OCI-LY7 (cell line): ENCODE measurements at regions not wholly inside any gene's neighbourhood (a gene's known extent, or its start where the extent isn't known, plus 50 kb on each side); places are given as distances from the start of the nearest gene placed in this dataset.

Source experiments
- BruUV-seq: library from RNA; stranded (reverse); fragments of 400-500 nt; replicated peaks from 2 replicates; lab custom pipeline; 2021; lab: Mats Ljungman, UMichigan
- CTCF ChIA-PET: fragments of 300-600 bp; sonication (Branson Sonifier 250); formaldehyde crosslinking; loops from one replicate; lab custom pipeline; 2022; ENCODE audit warnings: antibody characterized with exemption; ENCODE audit not compliant: unreplicated experiment; lab: Charles Lee
- POLR2A ChIA-PET: fragments of 300-600 bp; sonication (Branson Sonifier 250); formaldehyde crosslinking; loops from one replicate; lab custom pipeline; 2022; ENCODE audit warnings: antibody characterized with exemption; lab: Charles Lee
- DNase-seq: peaks from one replicate; pipeline ENCODE4 v3.0.0-alpha.2; 2015; ENCODE audit warnings: low spot score
- H2AFZ ChIP-seq: fragments of 200-600 bp; sonication (generic), shearing (Covaris generic); 2 replicates; pipeline ENCODE4 v1.6.1; 2014; ENCODE audit warnings: mild to moderate bottlenecking, antibody characterized with exemption, low read length, moderate library complexity
- H3K27ac ChIP-seq: fragments of 200-600 bp; sonication (generic); 2 replicates; pipeline ENCODE4 v1.5.1; 2014; ENCODE audit warnings: mixed run types, low read depth, mild to moderate bottlenecking, moderate library complexity, low read length, inconsistent platforms; ENCODE audit not compliant: poor library complexity, severe bottlenecking
- H3K36me3 ChIP-seq: fragments of 200-600 bp; sonication (generic); 2 replicates; pipeline ENCODE4 v1.6.1; 2014; ENCODE audit warnings: mild to moderate bottlenecking, antibody characterized with exemption, low read length, moderate library complexity, mixed read lengths; ENCODE audit not compliant: insufficient read depth
- H3K4me1 ChIP-seq: fragments of 200-600 bp; sonication (generic); 2 replicates; pipeline ENCODE4 v1.5.1; 2014; ENCODE audit warnings: mild to moderate bottlenecking, low read length; ENCODE audit not compliant: insufficient read depth, poor library complexity, severe bottlenecking
- H3K4me2 ChIP-seq: fragments of 200-600 bp; sonication (generic); 2 replicates; pipeline ENCODE4 v1.6.1; 2014; ENCODE audit warnings: mild to moderate bottlenecking, low read length
- H3K4me3 ChIP-seq: fragments of 200-600 bp; sonication (generic); 2 replicates; pipeline ENCODE4 v1.5.1; 2014; ENCODE audit warnings: mild to moderate bottlenecking, low read depth, low read length; ENCODE audit not compliant: poor library complexity, severe bottlenecking
- H3K79me2 ChIP-seq: fragments of 200-600 bp; sonication (generic); 2 replicates; pipeline ENCODE4 v1.6.1; 2016; ENCODE audit warnings: low read depth, mild to moderate bottlenecking, low read length, moderate library complexity, mixed read lengths; ENCODE audit not compliant: insufficient read depth
- H3K9me2 ChIP-seq: fragments of 200-600 bp; sonication (generic); 2 replicates; pipeline ENCODE4 v1.6.1; 2016; ENCODE audit warnings: mild to moderate bottlenecking, low read length, mixed read lengths; ENCODE audit not compliant: insufficient read depth
- H3K9me3 ChIP-seq: fragments of 200-600 bp; sonication (generic); 2 replicates; pipeline ENCODE4 v1.6.1; 2014; ENCODE audit warnings: mild to moderate bottlenecking, mixed run types, low read length, mixed read lengths
- H4K20me1 ChIP-seq: fragments of 200-600 bp; sonication (generic); 2 replicates; pipeline ENCODE4 v1.6.1; 2014; ENCODE audit warnings: mild to moderate bottlenecking, antibody characterized with exemption, low read length, moderate library complexity, mixed read lengths; ENCODE audit not compliant: insufficient read depth
- EZH2phosphoT487 ChIP-seq: fragments of 200-600 bp; sonication (generic); IDR thresholded peaks from 2 replicates; pipeline ENCODE4 v1.6.1; 2018; ENCODE audit warnings: low read depth, borderline replicate concordance, mild to moderate bottlenecking, mixed run types, antibody characterized with exemption, low read length, moderate library complexity, mixed read lengths
- intact Hi-C: fragments of 100-400 bp; cut with micrococcal nuclease; formaldehyde crosslinking; loops from one replicate; pipeline ENCODE4 v1.10.0; 2022; ENCODE audit not compliant: unreplicated experiment
- TF ChIP-seq, protein P1 (sequence below): fragments of 200-600 bp; sonication (generic); conservative IDR thresholded peaks from 2 replicates; pipeline ENCODE4 v1.5.1; 2014; ENCODE audit warnings: mild to moderate bottlenecking, antibody characterized with exemption, low read length, moderate library complexity, mixed read lengths

DNA sequence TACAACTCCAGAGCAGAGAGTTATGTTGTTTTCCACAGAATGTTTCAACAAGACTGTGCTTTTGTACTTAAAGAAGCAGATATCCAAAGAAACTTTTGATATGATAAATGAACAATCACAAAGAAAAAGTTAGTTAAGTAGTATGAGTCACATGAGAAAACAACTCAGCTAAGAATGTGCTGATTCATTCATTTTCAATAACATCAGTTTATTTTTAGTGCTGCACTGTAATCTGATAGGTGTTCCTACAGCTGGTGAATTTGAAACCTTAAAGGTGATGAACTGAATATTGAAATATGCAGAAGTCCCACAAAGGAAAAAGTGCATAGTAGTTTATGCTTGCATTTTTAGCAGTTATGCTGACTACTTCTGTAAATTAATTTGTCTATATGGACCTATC, 180.3 kb upstream of the TENM3 start:
- Histone ChIP-seq H3K79me2 (no peaks in the 10 kb centered on the region), H3K4me1 (no peaks in the 10 kb centered on the region), H3K4me2 (no peak overlapping the region), H2AFZ (no peak overlapping the region), H4K20me1 (no peaks in the 10 kb centered on the region), H3K9me3 (no peaks in the 10 kb centered on the region), H3K9me2 (no peaks in the 10 kb centered on the region), H3K27ac (no peak overlapping the region), H3K36me3 (no peaks in the 10 kb centered on the region), H3K4me3 (no peak overlapping the region)
- BruUV-seq: no TSS peak
- ChIA-PET CTCF (no interaction called here), POLR2A (interaction anchor here (1.1 kb wide), 1 partner anchor 21 kb away, joined by 3 read pairs; no protein-coding TSS in a partner anchor)
- intact Hi-C loops: no loop called here
- DNase-seq: no peak
- TF ChIP-seq, protein P1, sequence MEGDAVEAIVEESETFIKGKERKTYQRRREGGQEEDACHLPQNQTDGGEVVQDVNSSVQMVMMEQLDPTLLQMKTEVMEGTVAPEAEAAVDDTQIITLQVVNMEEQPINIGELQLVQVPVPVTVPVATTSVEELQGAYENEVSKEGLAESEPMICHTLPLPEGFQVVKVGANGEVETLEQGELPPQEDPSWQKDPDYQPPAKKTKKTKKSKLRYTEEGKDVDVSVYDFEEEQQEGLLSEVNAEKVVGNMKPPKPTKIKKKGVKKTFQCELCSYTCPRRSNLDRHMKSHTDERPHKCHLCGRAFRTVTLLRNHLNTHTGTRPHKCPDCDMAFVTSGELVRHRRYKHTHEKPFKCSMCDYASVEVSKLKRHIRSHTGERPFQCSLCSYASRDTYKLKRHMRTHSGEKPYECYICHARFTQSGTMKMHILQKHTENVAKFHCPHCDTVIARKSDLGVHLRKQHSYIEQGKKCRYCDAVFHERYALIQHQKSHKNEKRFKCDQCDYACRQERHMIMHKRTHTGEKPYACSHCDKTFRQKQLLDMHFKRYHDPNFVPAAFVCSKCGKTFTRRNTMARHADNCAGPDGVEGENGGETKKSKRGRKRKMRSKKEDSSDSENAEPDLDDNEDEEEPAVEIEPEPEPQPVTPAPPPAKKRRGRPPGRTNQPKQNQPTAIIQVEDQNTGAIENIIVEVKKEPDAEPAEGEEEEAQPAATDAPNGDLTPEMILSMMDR: no peak
- TF ChIP-seq EZH2phosphoT487: no peak

DNA sequence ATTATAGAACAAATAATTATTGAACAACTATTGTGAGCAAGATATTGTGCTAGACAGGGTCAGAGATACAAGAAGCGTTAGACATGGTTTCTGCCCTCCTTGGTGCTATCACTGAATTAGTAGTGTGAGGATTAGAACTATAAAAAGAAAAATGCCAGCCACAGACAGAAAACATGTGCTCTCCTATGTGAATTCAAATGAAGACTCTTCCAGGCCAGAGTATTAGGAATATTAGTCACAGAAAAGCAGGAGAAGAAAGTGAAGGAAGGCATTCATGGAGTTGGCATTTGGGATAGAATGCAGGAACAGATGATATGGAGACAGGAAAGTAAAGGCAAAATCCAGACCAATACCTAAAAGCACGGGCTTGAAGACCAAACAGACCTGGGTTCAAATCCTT, 179.6 kb upstream of the TENM3 start:
- Histone ChIP-seq H3K4me1 (no peaks in the 10 kb centered on the region), H3K4me3 (no peak overlapping the region), H3K79me2 (no peaks in the 10 kb centered on the region), H3K4me2 (no peak overlapping the region), H3K9me3 (no peaks in the 10 kb centered on the region), H3K27ac (no peak overlapping the region), H3K36me3 (no peaks in the 10 kb centered on the region), H3K9me2 (no peaks in the 10 kb centered on the region), H2AFZ (no peak overlapping the region), H4K20me1 (no peaks in the 10 kb centered on the region)
- ChIA-PET POLR2A (no interaction called here), CTCF (no interaction called here)
- intact Hi-C loops: no loop called here
- BruUV-seq: no TSS peak
- no peak for TF ChIP-seq EZH2phosphoT487
- TF ChIP-seq, protein P1: no peak
- DNase-seq: no peak

DNA sequence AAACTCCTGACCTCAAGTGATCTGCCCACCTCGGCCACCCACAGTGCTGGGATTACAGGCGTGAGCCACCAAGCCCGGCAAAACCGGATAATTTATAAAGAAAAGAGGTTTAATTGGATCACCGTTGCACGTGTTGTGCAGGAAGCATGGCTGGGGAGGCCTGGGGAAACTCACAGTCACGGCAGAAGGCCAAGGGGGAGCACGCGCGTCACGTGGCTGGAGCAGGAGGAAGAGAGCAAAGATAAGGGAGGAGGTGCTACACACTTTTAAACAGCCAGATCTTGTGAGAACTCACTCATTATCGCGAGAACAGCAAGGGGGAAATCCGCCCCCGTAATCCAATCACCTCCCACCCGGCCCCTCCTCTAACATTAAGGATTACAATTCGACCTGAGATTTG, 177.9 kb upstream of the TENM3 start:
- no TSS peak for BruUV-seq
- TF ChIP-seq, protein P1: no peak
- no peak for TF ChIP-seq EZH2phosphoT487
- intact Hi-C loops: no loop called here
- Histone ChIP-seq H3K9me2 (no peaks in the 10 kb centered on the region), H2AFZ (no peak overlapping the region), H3K4me3 (no peak overlapping the region), H3K4me2 (no peak overlapping the region), H3K36me3 (no peaks in the 10 kb centered on the region), H3K79me2 (no peaks in the 10 kb centered on the region), H3K4me1 (no peaks in the 10 kb centered on the region), H4K20me1 (no peaks in the 10 kb centered on the region), H3K27ac (no peak overlapping the region), H3K9me3 (no peaks in the 10 kb centered on the region)
- no peak for DNase-seq
- POLR2A ChIA-PET: no interaction called here
- CTCF ChIA-PET: no interaction called here
